ENCODE measurements at regions not wholly inside any gene's neighbourhood (a gene's known extent, or its start where the extent isn't known, plus 50 kb on each side); places are given as distances from the start of the nearest gene placed in this dataset.

GRCh38 chr3:174524203-174524602 lies 334.9 kb upstream of the NAALADL2 start (continued):
- no peak for TF ChIP-seq USF2 (IDR thresholded peaks at IDR 0.05; ENCODE audit: borderline replicate concordance, low read depth, low read length)

GRCh38 chr3:174529298-174529697 lies 329.8 kb upstream of the NAALADL2 start:
- no peaks in the 10 kb centered on the region for H3K79me2 ChIP-seq (ENCODE audit: insufficient read depth)
- H3K27ac ChIP-seq (ENCODE audit: low read depth in 2 of 2, low read length in 1 of 2), result no peak overlapping the region
- CTCF ChIA-PET, result no interaction called here
- no peak overlapping the region for H2AFZ ChIP-seq (ENCODE audit: low read depth)
- H3K9me3 ChIP-seq, result no peaks in the 10 kb centered on the region
- no peak overlapping the region for H3K4me2 ChIP-seq
- H3F3A ChIP-seq (replicated peaks; ENCODE audit: insufficient read depth), result peaks cover 7% of the 10 kb centered on the region
- 68% methylated on average over 3 of the region's 3 CpGs for WGBS (ENCODE audit: low lambda C conversion rate)
- TF ChIP-seq USF1 (IDR thresholded peaks at IDR 0.05; ENCODE audit: borderline replicate concordance, low read depth) (no peak), FOXJ3 (CRISPR knock-in tag; IDR thresholded peaks at IDR 0.05) (no peak), SIN3A (IDR thresholded peaks at IDR 0.05; ENCODE audit: borderline replicate concordance, low read depth, low read length) (no peak), TCF12 (IDR thresholded peaks at IDR 0.05) (no peak), FOSL2 (IDR thresholded peaks at IDR 0.05; ENCODE audit: borderline replicate concordance, low read depth) (no peak), RCOR1 (IDR thresholded peaks at IDR 0.05; ENCODE audit: low read length) (no peak), USF2 (IDR thresholded peaks at IDR 0.05; ENCODE audit: borderline replicate concordance, low read depth, low read length) (no peak)
- H3K27me3 ChIP-seq (ENCODE audit: insufficient read depth), result no peaks in the 10 kb centered on the region
- H3K36me3 ChIP-seq (replicated peaks in 1 of 2; ENCODE audit: control insufficient read depth in 1 of 2, insufficient read depth in 2 of 2, low read length in 1 of 2), result no peaks in the 10 kb centered on the region
- peaks cover 0 to 12% of the 10 kb centered on the region in 2 experiments; a peak in 1 of 4 replicates for H3K4me1 ChIP-seq (ENCODE audit: control insufficient read depth in 1 of 2, insufficient read depth in 2 of 2, low read depth in 1 of 2, low read length in 1 of 2)
- no peak for DNase-seq
- POLR2A ChIA-PET, result no interaction called here
- H3K9ac ChIP-seq, result no peak overlapping the region
- no peak overlapping the region for H3K4me3 ChIP-seq (ENCODE audit: low read depth in 2 of 2, low read length in 1 of 2)
- H4K20me1 ChIP-seq (ENCODE audit: insufficient read depth), result no peaks in the 10 kb centered on the region
- H3K9me2 ChIP-seq, result no peaks in the 10 kb centered on the region

- Histone ChIP-seq H3K27ac (ENCODE audit: low read depth in 2 of 2, low read length in 1 of 2) (no peak overlapping the region), H3K4me1 (ENCODE audit: control insufficient read depth in 1 of 2, insufficient read depth in 2 of 2, low read depth in 1 of 2, low read length in 1 of 2) (peaks cover 0 to 12% of the 10 kb centered on the region in 2 experiments; a peak in 1 of 4 replicates), H3K36me3 (replicated peaks in 1 of 2; ENCODE audit: control insufficient read depth in 1 of 2, insufficient read depth in 2 of 2, low read length in 1 of 2) (no peaks in the 10 kb centered on the region), H4K20me1 (ENCODE audit: insufficient read depth) (no peaks in the 10 kb centered on the region), H3K9me3 (no peaks in the 10 kb centered on the region), H2AFZ (ENCODE audit: low read depth) (no peak overlapping the region), H3F3A (replicated peaks; ENCODE audit: insufficient read depth) (peaks cover 7% of the 10 kb centered on the region), H3K9ac (no peak overlapping the region), H3K9me2 (no peaks in the 10 kb centered on the region; the same call in 1 of the 2 replicates), H3K27me3 (ENCODE audit: insufficient read depth) (no peaks in the 10 kb centered on the region), H3K4me2 (no peak overlapping the region), H3K4me3 (ENCODE audit: low read depth in 2 of 2, low read length in 1 of 2) (no peak overlapping the region), H3K79me2 (ENCODE audit: insufficient read depth) (no peaks in the 10 kb centered on the region)
- POLR2A ChIA-PET, result no interaction called here
- 73% methylated on average over 5 of the region's 5 CpGs for WGBS (ENCODE audit: low lambda C conversion rate)
- CTCF ChIA-PET, result no interaction called here
- no peak for DNase-seq
- no peak for TF ChIP-seq SMC3 (IDR thresholded peaks at IDR 0.05; ENCODE audit: low read depth, low read length)
These were observed 327.7 kb upstream of the NAALADL2 start for GRCh38 chr3:174531262-174531982.
